Esophagus squamous epithelium (tissue), 4 donors: ENCODE measurements at regions not wholly inside any gene's neighbourhood (a gene's known extent, or its start where the extent isn't known, plus 50 kb on each side); places are given as distances from the start of the nearest gene placed in this dataset.

Experiments
- CTCF ChIP-seq, 6 experiments: fragments of 450-650 bp in 4 of 6; fragments of 200-600 bp in 2 of 6; sonication (generic) in 2 of 6; IDR thresholded peaks; one replicate each; pipeline ENCODE4 v1.5.1; 2016 to 2019; ENCODE audit warnings: antibody characterized with exemption in 6 of 6, mild to moderate bottlenecking in 4 of 6, moderate library complexity in 4 of 6
- POLR2A ChIP-seq, 4 donors: fragments of 450-650 bp; IDR thresholded peaks; one replicate each; pipeline ENCODE4 v1.6.1; 2017; ENCODE audit warnings: antibody characterized with exemption in 4 of 4, mild to moderate bottlenecking in 4 of 4, moderate library complexity in 3 of 4

GRCh38 chr18:78601349-78601748 lies 378.3 kb upstream of the SALL3 start:
- TF ChIP-seq POLR2A (IDR thresholded peaks at IDR 0.05): no peak
- no peak for TF ChIP-seq CTCF (IDR thresholded peaks at IDR 0.05)
